NCI-H1694 treated with DMSO at 0.1 percent for 48 hours (cell line): ENCODE measurements at regions not wholly inside any gene's neighbourhood (a gene's known extent, or its start where the extent isn't known, plus 50 kb on each side); places are given as distances from the start of the nearest gene placed in this dataset.

Source experiments
- DNase-seq: peaks from one replicate; lab custom pipeline; 2025; lab: John Stamatoyannopoulos, UW

- no peak for DNase-seq
Observed at GRCh38 chr9:99699396-99699795, 122.3 kb upstream of the NR4A3 start.

DNA sequence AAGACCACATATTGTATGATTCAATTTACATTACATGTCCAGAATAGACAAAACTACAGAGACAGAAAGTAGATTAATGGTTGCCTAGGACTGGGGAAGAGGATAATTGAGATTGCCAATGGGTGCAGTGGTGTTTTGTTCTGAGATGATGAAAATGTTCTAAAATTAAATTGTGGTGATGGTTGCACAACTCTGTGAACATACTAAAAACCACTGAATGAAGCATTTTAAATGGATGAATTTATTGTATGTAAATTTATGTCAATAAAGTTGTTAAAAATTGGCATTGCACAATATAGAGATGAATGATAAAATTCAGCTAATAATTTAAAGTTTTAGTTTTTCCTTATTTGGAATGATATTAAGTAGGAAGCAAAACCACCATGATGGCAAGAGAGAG, 109.5 kb upstream of the NR4A3 start:
- DNase-seq: no peak

GRCh38 chr9:99713838-99714306, 107.8 kb upstream of the NR4A3 start:
- no peak for DNase-seq

DNA sequence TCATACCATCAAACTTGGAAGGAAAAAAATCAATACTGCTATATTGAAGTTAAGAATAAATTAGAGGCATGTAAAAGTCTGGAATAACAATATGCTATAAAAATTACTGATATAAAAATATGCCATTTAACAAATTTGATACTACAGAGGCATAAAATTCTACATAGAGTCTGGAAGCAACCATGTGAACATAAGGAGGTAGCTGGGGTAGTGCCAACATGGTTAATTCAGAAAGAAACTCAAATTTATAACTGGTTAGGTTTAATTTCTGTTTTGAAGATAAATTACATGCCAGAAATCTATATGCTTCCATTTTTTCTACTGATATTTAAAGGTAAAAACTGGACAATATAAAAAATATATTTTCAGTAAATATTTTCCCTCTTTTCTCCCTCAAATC, 103.1 kb upstream of the NR4A3 start:
- no peak for DNase-seq

- no peak for DNase-seq
Observed at GRCh38 chr9:99720455-99721050, 101.1 kb upstream of the NR4A3 start.

GRCh38 chr9:99721898-99722297, 99.8 kb upstream of the NR4A3 start:
- no peak for DNase-seq

DNA sequence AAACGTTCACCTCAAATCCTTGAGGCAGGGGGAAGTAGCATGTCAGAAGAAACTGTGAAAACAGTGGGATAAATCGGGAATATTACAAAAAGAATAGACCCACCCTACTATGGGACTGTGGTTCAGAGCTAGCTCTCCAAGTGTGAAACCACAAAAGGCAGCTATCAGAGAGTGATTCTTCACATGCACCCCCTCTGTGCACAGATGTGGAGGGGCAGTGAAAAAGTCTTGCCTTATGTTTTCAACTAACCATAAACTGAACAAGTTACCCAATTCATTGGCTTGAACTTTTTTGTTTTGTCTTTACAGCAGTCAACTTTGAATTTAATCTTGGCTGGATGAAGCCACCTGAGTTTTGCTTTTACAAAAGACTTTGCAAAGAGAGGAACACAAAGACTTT, 98.8 kb upstream of the NR4A3 start:
- no peak for DNase-seq

- DNase-seq: no peak
Observed at GRCh38 chr9:99724640-99725039, 97.0 kb upstream of the NR4A3 start.

- no peak for DNase-seq
Observed at GRCh38 chr9:99725852-99726251, 95.8 kb upstream of the NR4A3 start.

GRCh38 chr9:99726758-99727157, 94.9 kb upstream of the NR4A3 start:
- DNase-seq: no peak

GRCh38 chr9:99730062-99730461, 91.6 kb upstream of the NR4A3 start:
- DNase-seq: no peak

DNA sequence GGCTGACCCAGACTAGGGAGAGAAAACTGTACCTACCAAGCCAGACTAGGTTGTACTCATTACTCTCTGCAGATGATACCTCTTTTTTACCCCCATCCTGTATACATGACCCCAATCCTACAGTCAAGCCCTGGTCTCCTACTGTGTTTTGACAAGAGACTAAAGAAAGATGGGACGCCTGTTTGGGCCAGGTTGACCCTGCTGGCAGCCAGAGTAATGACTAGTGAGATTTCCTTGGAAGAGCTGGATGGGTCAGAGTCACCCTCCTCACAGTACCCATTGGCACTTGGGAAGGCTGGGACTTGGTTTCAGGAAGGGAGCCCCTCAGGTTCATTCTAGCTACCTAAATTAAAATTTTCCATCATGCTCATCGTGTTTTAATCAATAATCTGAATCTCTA, 89.7 kb upstream of the NR4A3 start:
- no peak for DNase-seq

DNA sequence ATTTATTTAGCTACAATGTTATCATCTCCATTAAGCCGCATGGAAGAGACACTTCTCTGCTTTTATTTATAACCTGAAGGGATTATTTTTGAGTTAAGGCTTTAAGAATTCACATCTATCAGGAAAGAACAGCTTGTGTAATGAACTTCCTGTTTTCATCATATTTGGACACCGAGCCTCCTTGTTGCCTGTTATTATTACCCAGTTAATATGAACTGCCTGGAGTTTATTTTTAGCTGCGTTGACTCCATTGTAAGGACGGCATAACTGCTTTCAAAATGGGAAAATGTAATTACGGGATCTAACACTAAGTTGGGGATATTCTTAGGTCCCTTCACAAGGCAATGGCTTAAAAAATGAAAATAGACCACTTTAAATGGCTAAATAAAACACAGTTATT, 89.0 kb upstream of the NR4A3 start:
- no peak for DNase-seq

- DNase-seq: no peak
Observed at GRCh38 chr9:99735041-99735440, 86.6 kb upstream of the NR4A3 start.

DNA sequence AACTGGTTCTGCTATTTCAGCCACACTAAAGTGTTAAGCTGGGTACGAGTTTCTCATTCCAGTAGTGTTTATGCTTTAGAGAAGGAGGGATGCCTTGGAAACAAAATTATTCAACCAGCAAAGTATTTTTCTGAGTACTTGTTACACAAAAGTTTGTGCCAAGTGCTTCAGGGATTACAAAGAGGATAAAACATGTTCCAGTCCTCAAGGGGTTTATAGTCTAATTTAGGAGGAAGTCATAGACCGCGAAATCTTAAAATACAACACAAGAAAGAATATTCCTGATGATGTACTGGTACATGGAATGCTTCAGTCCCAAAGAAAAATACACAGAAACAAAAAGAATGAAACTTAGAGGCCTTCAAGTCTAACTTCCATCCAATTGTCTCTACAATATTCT, 85.4 kb upstream of the NR4A3 start:
- no peak for DNase-seq

GRCh38 chr9:99737649-99738048, 84.0 kb upstream of the NR4A3 start:
- no peak for DNase-seq

- no peak for DNase-seq
Observed at GRCh38 chr9:99743006-99743405, 78.7 kb upstream of the NR4A3 start.

GRCh38 chr9:99743455-99743854, 78.2 kb upstream of the NR4A3 start:
- DNase-seq: no peak

DNA sequence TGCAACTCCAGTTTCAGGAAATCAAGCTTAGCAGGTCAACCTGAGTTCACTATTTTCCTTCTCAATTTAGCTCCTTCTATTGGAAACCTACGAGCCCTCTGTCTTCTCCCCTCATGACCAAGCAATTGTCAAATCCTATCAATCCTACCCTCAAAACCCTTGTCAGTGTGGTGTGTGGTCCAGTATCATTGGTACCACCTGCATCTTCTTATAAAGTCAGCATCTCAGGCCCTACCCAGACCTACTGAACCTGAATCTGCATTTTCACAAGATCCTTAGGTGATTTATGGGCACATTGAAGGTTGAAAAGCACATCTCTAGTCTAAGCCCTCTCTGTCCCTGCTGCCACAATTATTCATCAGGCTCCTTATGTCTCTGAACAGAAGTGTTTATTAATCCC, 77.6 kb upstream of the NR4A3 start:
- DNase-seq: no peak

DNA sequence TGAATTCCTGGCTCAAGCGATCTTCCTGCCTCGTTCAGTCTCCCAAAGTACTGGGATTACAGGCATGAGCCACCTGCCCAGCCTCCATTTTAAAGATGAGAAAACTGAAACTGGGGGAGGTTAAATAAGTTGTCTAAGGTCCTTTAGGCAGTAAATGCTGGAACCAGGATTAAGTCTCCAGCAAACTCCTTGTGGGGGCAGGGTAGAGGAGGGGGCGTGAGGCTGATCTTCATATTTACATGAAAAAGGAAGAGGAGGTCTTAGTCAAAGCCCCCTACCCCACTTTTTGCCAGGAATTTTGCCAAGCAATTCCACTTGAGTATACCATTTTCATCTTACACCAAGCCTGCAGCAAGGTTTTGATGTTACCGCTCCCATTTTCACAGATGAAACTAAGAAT, 76.6 kb upstream of the NR4A3 start:
- no peak for DNase-seq

GRCh38 chr9:99746406-99746805, 75.3 kb upstream of the NR4A3 start:
- no peak for DNase-seq

DNA sequence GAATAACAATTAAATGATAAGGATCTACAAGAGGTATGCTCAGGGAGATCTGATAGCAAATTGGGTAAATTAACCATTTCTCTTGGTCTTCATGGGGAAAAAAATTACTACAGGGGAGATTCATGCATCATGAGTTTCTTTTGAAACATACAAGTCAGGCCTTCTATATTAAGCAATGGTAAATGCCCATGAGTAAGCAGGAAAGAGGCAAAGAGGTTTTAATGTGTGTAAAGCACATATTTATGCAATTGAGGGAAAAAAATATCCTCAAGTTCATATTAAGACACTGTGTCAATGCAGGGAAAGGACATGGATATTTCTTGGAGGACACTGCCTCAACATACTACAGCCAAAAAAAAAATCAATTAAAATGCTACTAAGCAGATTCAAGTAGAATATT, 73.4 kb upstream of the NR4A3 start:
- no peak for DNase-seq

DNA sequence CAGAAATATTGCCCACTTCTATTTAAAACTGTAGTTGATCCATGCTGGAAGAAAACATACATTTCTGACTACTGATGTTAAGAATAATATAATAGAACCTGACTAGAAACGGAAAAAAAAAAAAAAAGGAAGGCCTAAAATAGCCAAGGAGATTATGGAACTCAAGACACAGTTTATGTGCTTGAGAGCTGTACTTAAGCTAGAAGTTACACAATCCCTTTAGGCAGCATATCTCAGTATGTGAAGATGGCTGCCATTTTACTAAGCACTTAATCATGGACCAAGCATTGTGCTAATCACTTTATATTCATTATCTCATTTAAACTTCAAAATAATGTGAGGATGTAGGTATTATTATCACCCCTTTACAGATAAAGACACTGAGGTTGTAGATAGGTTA, 73.0 kb upstream of the NR4A3 start:
- no peak for DNase-seq

GRCh38 chr9:99749641-99750040, 72.0 kb upstream of the NR4A3 start:
- DNase-seq: no peak

DNA sequence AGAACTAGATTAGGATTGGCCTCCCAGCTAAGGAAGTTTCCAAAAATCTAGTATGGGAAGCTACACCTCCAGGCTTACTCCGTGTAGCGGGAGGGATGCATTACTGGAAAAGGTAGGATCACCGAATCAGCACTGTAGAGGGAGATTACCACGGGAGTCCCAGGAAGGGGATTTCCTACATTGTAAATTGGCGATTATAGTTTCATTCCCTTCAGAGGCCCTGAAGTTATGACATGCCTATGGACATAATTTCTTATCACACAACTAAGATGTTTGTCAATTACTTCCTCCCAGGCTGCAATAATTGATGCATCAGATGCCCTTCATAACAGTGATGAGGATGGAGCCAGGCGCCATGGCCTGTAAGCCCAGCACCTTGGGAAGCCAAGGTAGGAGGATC, 71.2 kb upstream of the NR4A3 start:
- no peak for DNase-seq
